Spleen (tissue), 7 donors: ENCODE measurements at regions not wholly inside any gene's neighbourhood (a gene's known extent, or its start where the extent isn't known, plus 50 kb on each side); places are given as distances from the start of the nearest gene placed in this dataset.

Experiments used
- POLR2A ChIP-seq, 3 donors: fragments of 450-650 bp; IDR thresholded peaks; one replicate each; pipeline ENCODE4 v1.5.1; 2017; ENCODE audit warnings: antibody characterized with exemption in 3 of 3, mild to moderate bottlenecking in 1 of 3
- POLR2AphosphoS5 ChIP-seq, 3 donors: sonication (generic); formaldehyde crosslinking; IDR thresholded peaks; one replicate each; pipeline ENCODE4 v1.5.1; 2017; ENCODE audit warnings: antibody characterized with exemption in 3 of 3
- TF ChIP-seq, protein P1 (sequence below), 11 experiments: fragments of 200-600 bp in 7 of 11; fragments of 450-650 bp in 4 of 11; sonication (generic) in 4 of 11; IDR thresholded peaks in 8 of 11; conservative IDR thresholded peaks in 3 of 11; 1 replicate in 7 of 11; 2 replicates in 4 of 11; pipeline versions ENCODE4 v1.4.0 to v1.8.0; 2016 to 2021; ENCODE audit warnings: antibody characterized with exemption in 11 of 11, inconsistent platforms in 4 of 11, mild to moderate bottlenecking in 1 of 11
- donor health status: DM: no; HTN: no; CAD: no; lungs with moderate emphysema.
- donor health status: DM: no; HTN: no; CAD: no.
- donor health status: DM: no; HTN: no; CAD: no.

DNA sequence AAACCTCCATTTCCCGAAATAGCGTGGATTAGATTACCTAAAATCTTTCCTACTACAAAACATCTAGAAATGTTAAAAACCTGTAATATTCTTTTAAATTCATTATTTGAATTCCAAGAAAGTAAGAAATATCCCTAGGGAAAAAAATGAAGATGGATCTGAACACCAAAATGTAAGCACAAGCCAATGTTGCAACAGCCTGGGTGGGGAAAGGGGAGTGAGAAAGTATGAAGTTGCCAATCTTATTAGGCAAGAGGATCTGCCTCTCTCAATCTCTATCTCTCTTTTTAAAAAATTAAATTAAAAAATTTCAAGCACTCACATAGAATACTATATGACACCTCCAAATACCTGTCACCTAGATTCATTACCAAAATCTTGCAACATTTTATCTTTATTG is 74.9 kb upstream of the IRF2BP2 start:
- TF ChIP-seq POLR2A (IDR thresholded peaks at IDR 0.05) (no peak), POLR2AphosphoS5 (IDR thresholded peaks at IDR 0.05) (no peak)
- TF ChIP-seq, protein P1, sequence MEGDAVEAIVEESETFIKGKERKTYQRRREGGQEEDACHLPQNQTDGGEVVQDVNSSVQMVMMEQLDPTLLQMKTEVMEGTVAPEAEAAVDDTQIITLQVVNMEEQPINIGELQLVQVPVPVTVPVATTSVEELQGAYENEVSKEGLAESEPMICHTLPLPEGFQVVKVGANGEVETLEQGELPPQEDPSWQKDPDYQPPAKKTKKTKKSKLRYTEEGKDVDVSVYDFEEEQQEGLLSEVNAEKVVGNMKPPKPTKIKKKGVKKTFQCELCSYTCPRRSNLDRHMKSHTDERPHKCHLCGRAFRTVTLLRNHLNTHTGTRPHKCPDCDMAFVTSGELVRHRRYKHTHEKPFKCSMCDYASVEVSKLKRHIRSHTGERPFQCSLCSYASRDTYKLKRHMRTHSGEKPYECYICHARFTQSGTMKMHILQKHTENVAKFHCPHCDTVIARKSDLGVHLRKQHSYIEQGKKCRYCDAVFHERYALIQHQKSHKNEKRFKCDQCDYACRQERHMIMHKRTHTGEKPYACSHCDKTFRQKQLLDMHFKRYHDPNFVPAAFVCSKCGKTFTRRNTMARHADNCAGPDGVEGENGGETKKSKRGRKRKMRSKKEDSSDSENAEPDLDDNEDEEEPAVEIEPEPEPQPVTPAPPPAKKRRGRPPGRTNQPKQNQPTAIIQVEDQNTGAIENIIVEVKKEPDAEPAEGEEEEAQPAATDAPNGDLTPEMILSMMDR (IDR thresholded peaks at IDR 0.05 in 8 of 11, conservative IDR thresholded peaks at IDR 0.05 in 3 of 11) = no peak
